Ovary (tissue), 7 donors: ENCODE measurements at regions not wholly inside any gene's neighbourhood (a gene's known extent, or its start where the extent isn't known, plus 50 kb on each side); places are given as distances from the start of the nearest gene placed in this dataset.

Experiments
- DNase-seq, 5 donors: peaks; one replicate each; pipeline ENCODE4 v3.0.0-alpha.2; 2019 to 2020
- H3K27ac ChIP-seq, 2 donors: fragments of 200-600 bp; one replicate each; pipeline versions ENCODE4 v1.5.1 to v1.8.0; 2019 to 2022
- H3K27me3 ChIP-seq: fragments of 200-600 bp; one replicate; pipeline ENCODE4 v1.8.0; 2022
- H3K36me3 ChIP-seq: fragments of 200-600 bp; sonication (generic); one replicate; pipeline ENCODE4 v1.5.1; 2019
- H3K4me1 ChIP-seq: one replicate; pipeline ENCODE4 v1.8.1; 2013; ENCODE audit warnings: mild to moderate bottlenecking, moderate library complexity; ENCODE audit not compliant: insufficient read depth
- H3K4me3 ChIP-seq: fragments of 200-600 bp; sonication (generic); one replicate; pipeline ENCODE4 v1.5.1; 2017
- H3K9me3 ChIP-seq, 2 donors: fragments of 200-600 bp in 1 of 2; sonication (generic) in 1 of 2; one replicate each; pipeline versions ENCODE4 v1.5.1 to v1.8.1; 2013 to 2019; ENCODE audit warnings: mild to moderate bottlenecking in 1 of 2, moderate library complexity in 1 of 2
- CTCF ChIP-seq, 3 donors: fragments of 450-650 bp in 2 of 3; fragments of 200-600 bp in 1 of 3; IDR thresholded peaks; one replicate each; pipeline versions ENCODE4 v1.5.1 to v1.8.0; 2016 to 2022; ENCODE audit warnings: antibody characterized with exemption in 3 of 3, mild to moderate bottlenecking in 1 of 3
- EP300 ChIP-seq: sonication (generic); formaldehyde crosslinking; IDR thresholded peaks from one replicate; pipeline ENCODE4 v1.6.1; 2017; ENCODE audit warnings: antibody characterized with exemption
- POLR2A ChIP-seq: fragments of 450-650 bp; IDR thresholded peaks from one replicate; pipeline ENCODE4 v1.6.1; 2017; ENCODE audit warnings: antibody characterized with exemption, mild to moderate bottlenecking, moderate library complexity
- WGBS, 3 donors: extraction: QIAGEN DNeasy Blood & Tissue Kit in 1 of 3; methylation state at CpG; one replicate each; pipeline versions ENCODE4 v1.1.5 to v1.1.7; 2013 to 2017; 5-methylcytosine and 5-hydroxymethylcytosine counted together
- intact Hi-C, 4 donors: fragments of 100-400 bp; cut with DNase I; formaldehyde crosslinking; loops; one replicate each; pipeline versions ENCODE4 v1.11.0 to v1.15.1; 2022 to 2023
- donor health status: DM: no; HTN: no; CAD: no; lungs with moderate emphysema.
- donor health status: DM: no; HTN: no; CAD: no.
- donor health status: Bipolar disorder and iron deficiency.
- donor health status: DM: no; HTN: no; CAD: no.
- donor health status: DM: yes; HTN: yes; CAD: no.

GRCh38 chr4:137378393-137378792 lies 153.9 kb downstream of the PCDH18 start:
- TF ChIP-seq POLR2A (no peak), CTCF (IDR thresholded peaks at IDR 0.05) (no peak), EP300 (no peak)
- Histone ChIP-seq H3K27me3 (no peaks in the 10 kb centered on the region), H3K9me3 (no peaks in the 10 kb centered on the region), H3K4me3 (no peak overlapping the region), H3K36me3 (no peaks in the 10 kb centered on the region), H3K4me1 (no peaks in the 10 kb centered on the region), H3K27ac (no peak overlapping the region)
- DNase-seq: no peak
- intact Hi-C loops: no loop called here
- 44 to 63% (median 60%) methylated on average over 3 of the region's 3 CpGs for WGBS, 3 donors

- DNase-seq: no peak
- Histone ChIP-seq H3K4me3 (no peak overlapping the region), H3K27me3 (no peaks in the 10 kb centered on the region), H3K4me1 (no peaks in the 10 kb centered on the region), H3K9me3 (no peaks in the 10 kb centered on the region), H3K27ac (no peak overlapping the region), H3K36me3 (no peaks in the 10 kb centered on the region)
- intact Hi-C loops: no loop called here
- 71 to 94% (median 74%) methylated on average over 2 of the region's 2 CpGs for WGBS, 3 donors
- TF ChIP-seq EP300 (no peak), POLR2A (no peak), CTCF (IDR thresholded peaks at IDR 0.05) (no peak)
Observed at GRCh38 chr4:137376312-137376711, 156.0 kb downstream of the PCDH18 start.

GRCh38 chr4:137375111-137375850 lies 157.0 kb downstream of the PCDH18 start:
- H3K9me3 ChIP-seq: no peaks in the 10 kb centered on the region
- no peaks in the 10 kb centered on the region for H3K4me1 ChIP-seq
- no peaks in the 10 kb centered on the region for H3K27me3 ChIP-seq
- no peak overlapping the region for H3K4me3 ChIP-seq
- WGBS, 3 donors: 83 to 87% (median 85%) methylated on average over 2 of the region's 2 CpGs
- TF ChIP-seq POLR2A (no peak), EP300 (no peak), CTCF (IDR thresholded peaks at IDR 0.05) (no peak)
- intact Hi-C loops: no loop called here
- DNase-seq: no peak
- no peak overlapping the region for H3K27ac ChIP-seq
- no peaks in the 10 kb centered on the region for H3K36me3 ChIP-seq

GRCh38 chr4:137370679-137371078 lies 161.6 kb downstream of the PCDH18 start:
- no peaks in the 10 kb centered on the region for H3K36me3 ChIP-seq
- H3K4me1 ChIP-seq: no peaks in the 10 kb centered on the region
- WGBS, 3 donors: 70 to 97% (median 71%) methylated on average over 2 of the region's 2 CpGs
- no peaks in the 10 kb centered on the region for H3K27me3 ChIP-seq
- intact Hi-C loops: no loop called here
- no peak overlapping the region for H3K27ac ChIP-seq
- H3K4me3 ChIP-seq: no peak overlapping the region
- DNase-seq: no peak
- TF ChIP-seq POLR2A (no peak), EP300 (no peak), CTCF (IDR thresholded peaks at IDR 0.05) (no peak)
- H3K9me3 ChIP-seq: no peaks in the 10 kb centered on the region
